ENCODE measurements at regions not wholly inside any gene's neighbourhood (a gene's known extent, or its start where the extent isn't known, plus 50 kb on each side); places are given as distances from the start of the nearest gene placed in this dataset.
"Not testable (repeated sequence)": the region's sequence is repeated elsewhere in the genome, so short reads cannot be mapped to it uniquely, and the experiment has no call there.

GRCh38 chr14:54256156-54256555 lies 140.7 kb upstream of the CDKN3 start:
- TF ChIP-seq FOXP2 (optimal IDR thresholded peaks at IDR 0.05; ENCODE audit: control extremely low read depth, extremely low read length, insufficient read depth) (no peak), EZH2 (IDR thresholded peaks at IDR 0.05) (no peak)
- H3K4me3 ChIP-seq, result no peak overlapping the region
- no peaks in the 10 kb centered on the region for H3K36me3 ChIP-seq (ENCODE audit: insufficient read depth, low read length)
- H3K9ac ChIP-seq (ENCODE audit: insufficient read length), result no peak overlapping the region
- DNase-seq (ENCODE audit: low read depth, low spot score), result no peak
- no peaks in the 10 kb centered on the region for H3K9me3 ChIP-seq (ENCODE audit: low read depth, low read length)
- no peak overlapping the region for H3K27ac ChIP-seq

- H3K27ac ChIP-seq, result no peak overlapping the region
- no peak overlapping the region for H3K4me3 ChIP-seq
- no peaks in the 10 kb centered on the region for H3K9me3 ChIP-seq (ENCODE audit: low read depth, low read length)
- TF ChIP-seq EZH2 (IDR thresholded peaks at IDR 0.05) (no peak), POLR2AphosphoS5 (IDR thresholded peaks at IDR 0.05; ENCODE audit: borderline replicate concordance, low read depth, low read length) (no peak), FOXP2 (optimal IDR thresholded peaks at IDR 0.05; ENCODE audit: control extremely low read depth, extremely low read length, insufficient read depth) (no peak)
- no peak overlapping the region for H3K9ac ChIP-seq (ENCODE audit: insufficient read length)
- no peak for DNase-seq (ENCODE audit: low read depth, low spot score)
- H3K36me3 ChIP-seq (ENCODE audit: insufficient read depth, low read length), result no peaks in the 10 kb centered on the region
Measured at GRCh38 chr14:54257424-54257823, 139.4 kb upstream of the CDKN3 start.

- Histone ChIP-seq H3K4me3 (no peak overlapping the region), H3K9ac (ENCODE audit: insufficient read length) (no peak overlapping the region), H3K27ac (no peak overlapping the region), H3K9me3 (ENCODE audit: low read depth, low read length) (no peaks in the 10 kb centered on the region), H3K36me3 (ENCODE audit: insufficient read depth, low read length) (no peaks in the 10 kb centered on the region)
- TF ChIP-seq FOXP2 (optimal IDR thresholded peaks at IDR 0.05; ENCODE audit: control extremely low read depth, extremely low read length, insufficient read depth) (no peak), POLR2AphosphoS5 (IDR thresholded peaks at IDR 0.05; ENCODE audit: borderline replicate concordance, low read depth, low read length) (no peak), EZH2 (IDR thresholded peaks at IDR 0.05) (no peak)
- DNase-seq (ENCODE audit: low read depth, low spot score), result no peak
Measured at GRCh38 chr14:54258382-54258781, 138.4 kb upstream of the CDKN3 start.

GRCh38 chr14:54259821-54260220 lies 137.0 kb upstream of the CDKN3 start:
- Histone ChIP-seq H3K9ac (ENCODE audit: insufficient read length) (no peak overlapping the region), H3K27ac (no peak overlapping the region), H3K9me3 (ENCODE audit: low read depth, low read length) (no peaks in the 10 kb centered on the region), H3K4me3 (no peak overlapping the region), H3K36me3 (ENCODE audit: insufficient read depth, low read length) (no peaks in the 10 kb centered on the region)
- TF ChIP-seq FOXP2 (optimal IDR thresholded peaks at IDR 0.05; ENCODE audit: control extremely low read depth, extremely low read length, insufficient read depth) (no peak), EZH2 (IDR thresholded peaks at IDR 0.05) (no peak)
- no peak for DNase-seq (ENCODE audit: low read depth, low spot score)

- H3K9ac ChIP-seq (ENCODE audit: insufficient read length), result no peak overlapping the region
Measured at GRCh38 chr14:54261283-54261682, 135.5 kb upstream of the CDKN3 start.

GRCh38 chr14:54266616-54267015 lies 130.2 kb upstream of the CDKN3 start:
- H3K4me3 ChIP-seq; DNase-seq (ENCODE audit: low read depth, low spot score); H3K9me3 ChIP-seq (ENCODE audit: low read depth, low read length); H3K36me3 ChIP-seq (ENCODE audit: insufficient read depth, low read length); H3K27ac ChIP-seq; H3K9ac ChIP-seq (ENCODE audit: insufficient read length): not testable (repeated sequence)

More at GRCh38 chr14:54261283-54261682, 135.5 kb upstream of the CDKN3 start:
- Histone ChIP-seq H3K4me3 (no peak overlapping the region), H3K27ac (no peak overlapping the region), H3K9me3 (ENCODE audit: low read depth, low read length) (no peaks in the 10 kb centered on the region), H3K36me3 (ENCODE audit: insufficient read depth, low read length) (no peaks in the 10 kb centered on the region)
- TF ChIP-seq EZH2 (IDR thresholded peaks at IDR 0.05) (no peak), FOXP2 (optimal IDR thresholded peaks at IDR 0.05; ENCODE audit: control extremely low read depth, extremely low read length, insufficient read depth) (no peak), POLR2AphosphoS5 (IDR thresholded peaks at IDR 0.05; ENCODE audit: borderline replicate concordance, low read depth, low read length) (no peak)
- DNase-seq (ENCODE audit: low read depth, low spot score), result no peak

GRCh38 chr14:54267172-54267571 lies 129.6 kb upstream of the CDKN3 start:
- no peaks in the 10 kb centered on the region for H3K36me3 ChIP-seq (ENCODE audit: insufficient read depth, low read length)
- no peak overlapping the region for H3K9ac ChIP-seq (ENCODE audit: insufficient read length)
- no peak overlapping the region for H3K4me3 ChIP-seq
- no peak for DNase-seq (ENCODE audit: low read depth, low spot score)
- H3K27ac ChIP-seq, result no peak overlapping the region
- H3K9me3 ChIP-seq (ENCODE audit: low read depth, low read length), result no peaks in the 10 kb centered on the region
- no peak for TF ChIP-seq EZH2 (IDR thresholded peaks at IDR 0.05)
- TF ChIP-seq POLR2AphosphoS5 (IDR thresholded peaks at IDR 0.05; ENCODE audit: borderline replicate concordance, low read depth, low read length), result no peak
- TF ChIP-seq FOXP2 (optimal IDR thresholded peaks at IDR 0.05; ENCODE audit: control extremely low read depth, extremely low read length, insufficient read depth), result no peak

GRCh38 chr14:54275997-54276725 lies 120.6 kb upstream of the CDKN3 start:
- no peaks in the 10 kb centered on the region for H3K36me3 ChIP-seq (ENCODE audit: insufficient read depth, low read length)
- H3K27ac ChIP-seq, result no peak overlapping the region
- no peak overlapping the region for H3K4me3 ChIP-seq
- DNase-seq (ENCODE audit: low read depth, low spot score), result no peak
- H3K9ac ChIP-seq (ENCODE audit: insufficient read length), result no peak overlapping the region
- no peaks in the 10 kb centered on the region for H3K9me3 ChIP-seq (ENCODE audit: low read depth, low read length)
- TF ChIP-seq POLR2AphosphoS5 (IDR thresholded peaks at IDR 0.05; ENCODE audit: borderline replicate concordance, low read depth, low read length), result no peak
- no peak for TF ChIP-seq EZH2 (IDR thresholded peaks at IDR 0.05)
- TF ChIP-seq FOXP2 (optimal IDR thresholded peaks at IDR 0.05; ENCODE audit: control extremely low read depth, extremely low read length, insufficient read depth), result no peak

- TF ChIP-seq POLR2AphosphoS5 (IDR thresholded peaks at IDR 0.05; ENCODE audit: borderline replicate concordance, low read depth, low read length) (no peak), FOXP2 (optimal IDR thresholded peaks at IDR 0.05; ENCODE audit: control extremely low read depth, extremely low read length, insufficient read depth) (no peak), EZH2 (IDR thresholded peaks at IDR 0.05) (no peak)
- Histone ChIP-seq H3K36me3 (ENCODE audit: insufficient read depth, low read length) (no peaks in the 10 kb centered on the region), H3K27ac (no peak overlapping the region), H3K4me3 (no peak overlapping the region), H3K9ac (ENCODE audit: insufficient read length) (no peak overlapping the region), H3K9me3 (ENCODE audit: low read depth, low read length) (no peaks in the 10 kb centered on the region)
- DNase-seq (ENCODE audit: low read depth, low spot score), result no peak
Measured at GRCh38 chr14:54278087-54278486, 118.7 kb upstream of the CDKN3 start.
